ENCODE measurements at regions not wholly inside any gene's neighbourhood (a gene's known extent, or its start where the extent isn't known, plus 50 kb on each side); places are given as distances from the start of the nearest gene placed in this dataset.

DNA sequence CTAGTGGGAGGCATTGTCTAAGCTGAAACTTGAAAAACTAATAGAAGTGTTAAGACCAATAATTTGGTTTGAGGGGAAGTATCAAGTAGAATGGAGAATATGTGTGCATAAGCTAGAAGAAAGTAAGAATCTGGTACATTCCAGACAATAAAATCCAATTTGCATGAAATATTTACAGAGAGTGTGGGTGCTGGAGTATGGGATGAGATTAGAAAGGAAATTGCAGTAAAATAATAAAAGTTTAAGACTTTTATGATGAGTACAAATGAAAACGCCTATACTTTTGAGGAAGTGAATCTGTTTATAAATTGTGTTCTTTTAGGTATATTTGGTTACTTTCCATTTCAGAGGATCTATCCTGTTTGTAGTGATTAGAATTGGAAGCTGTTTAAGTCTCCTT, 165.4 kb upstream of the TNC start:
- H4K20me1 ChIP-seq (ENCODE audit: control insufficient read depth, extremely low read depth, insufficient read depth, low read length) = no peaks in the 10 kb centered on the region
- no peak overlapping the region for H3K4me2 ChIP-seq (ENCODE audit: control insufficient read depth, extremely low read depth, insufficient read depth, low read depth, low read length)
- H3K9ac ChIP-seq (ENCODE audit: control insufficient read depth, extremely low read depth, insufficient read depth, low read length) = no peak overlapping the region
- no peaks in the 10 kb centered on the region for H3K4me1 ChIP-seq (ENCODE audit: control insufficient read depth, extremely low read depth, insufficient read depth, low read length)
- no peaks in the 10 kb centered on the region for H3K79me2 ChIP-seq (ENCODE audit: control insufficient read depth, insufficient read depth, low read length)
- FAIRE-seq = no peak
- no peaks in the 10 kb centered on the region for H3K9me3 ChIP-seq (ENCODE audit: control insufficient read depth, low read depth, low read length)
- H3K36me3 ChIP-seq (ENCODE audit: control insufficient read depth in 2 of 2, extremely low read depth in 1 of 2, insufficient read depth in 2 of 2, low read length in 2 of 2) = no peaks in the 10 kb centered on the region
- dilution Hi-C loops (cut with MboI; ENCODE audit: extremely low pct_ligation_motif_present, low sequenced_read_pairs) = no loop called here
- no peak overlapping the region for H3K4me3 ChIP-seq (ENCODE audit: control insufficient read depth in 2 of 3, extremely low read depth in 1 of 3, insufficient read depth in 2 of 3, low read depth in 1 of 3, low read length in 3 of 3)
- H3K27me3 ChIP-seq (ENCODE audit: control insufficient read depth, extremely low read depth, insufficient read depth, low read length) = no peaks in the 10 kb centered on the region
- no peak for TF ChIP-seq EZH2 (IDR thresholded peaks at IDR 0.05; ENCODE audit: low read length)
- TF ChIP-seq, protein P1, sequence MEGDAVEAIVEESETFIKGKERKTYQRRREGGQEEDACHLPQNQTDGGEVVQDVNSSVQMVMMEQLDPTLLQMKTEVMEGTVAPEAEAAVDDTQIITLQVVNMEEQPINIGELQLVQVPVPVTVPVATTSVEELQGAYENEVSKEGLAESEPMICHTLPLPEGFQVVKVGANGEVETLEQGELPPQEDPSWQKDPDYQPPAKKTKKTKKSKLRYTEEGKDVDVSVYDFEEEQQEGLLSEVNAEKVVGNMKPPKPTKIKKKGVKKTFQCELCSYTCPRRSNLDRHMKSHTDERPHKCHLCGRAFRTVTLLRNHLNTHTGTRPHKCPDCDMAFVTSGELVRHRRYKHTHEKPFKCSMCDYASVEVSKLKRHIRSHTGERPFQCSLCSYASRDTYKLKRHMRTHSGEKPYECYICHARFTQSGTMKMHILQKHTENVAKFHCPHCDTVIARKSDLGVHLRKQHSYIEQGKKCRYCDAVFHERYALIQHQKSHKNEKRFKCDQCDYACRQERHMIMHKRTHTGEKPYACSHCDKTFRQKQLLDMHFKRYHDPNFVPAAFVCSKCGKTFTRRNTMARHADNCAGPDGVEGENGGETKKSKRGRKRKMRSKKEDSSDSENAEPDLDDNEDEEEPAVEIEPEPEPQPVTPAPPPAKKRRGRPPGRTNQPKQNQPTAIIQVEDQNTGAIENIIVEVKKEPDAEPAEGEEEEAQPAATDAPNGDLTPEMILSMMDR (optimal IDR thresholded peaks at IDR 0.05 in 1 of 3, IDR thresholded peaks at IDR 0.05 in 1 of 3, conservative IDR thresholded peaks at IDR 0.05 in 1 of 3; ENCODE audit: extremely low read depth in 1 of 3, insufficient read depth in 2 of 3, low read length in 3 of 3) = no peak
- H2AFZ ChIP-seq (ENCODE audit: control insufficient read depth, low read length) = no peak overlapping the region
- H3K9me1 ChIP-seq (ENCODE audit: control insufficient read depth, extremely low read depth, insufficient read depth, low read length) = no peaks in the 10 kb centered on the region
- H3K27ac ChIP-seq (ENCODE audit: control insufficient read depth, insufficient read depth, low read length) = no peak overlapping the region
- DNase-seq (ENCODE audit: low read depth, low spot score) = no peak

DNA sequence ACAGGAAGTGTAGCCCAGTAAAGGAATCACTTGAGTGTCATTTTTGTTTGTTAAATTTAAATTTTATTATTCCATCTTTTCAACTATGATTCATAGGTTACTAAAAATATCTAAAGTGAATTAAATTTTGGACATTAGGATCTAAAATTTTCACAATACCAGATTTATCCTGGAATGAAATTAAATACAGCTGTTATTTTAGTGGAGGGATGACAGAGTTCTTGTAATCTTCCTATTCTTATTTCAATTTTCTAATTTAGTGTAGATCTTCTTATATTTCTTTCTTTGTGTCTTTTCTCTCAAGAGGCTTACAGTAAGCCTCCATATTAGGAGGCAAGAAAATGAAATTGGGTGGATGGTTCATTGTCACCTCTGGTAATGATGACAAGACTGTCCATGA, 167.9 kb upstream of the TNC start:
- Histone ChIP-seq H3K79me2 (ENCODE audit: control insufficient read depth, insufficient read depth, low read length) (no peaks in the 10 kb centered on the region), H3K9me3 (ENCODE audit: control insufficient read depth, low read depth, low read length) (no peaks in the 10 kb centered on the region), H4K20me1 (ENCODE audit: control insufficient read depth, extremely low read depth, insufficient read depth, low read length) (no peaks in the 10 kb centered on the region), H3K4me2 (ENCODE audit: control insufficient read depth, extremely low read depth, insufficient read depth, low read depth, low read length) (no peak overlapping the region), H3K36me3 (ENCODE audit: control insufficient read depth in 2 of 2, extremely low read depth in 1 of 2, insufficient read depth in 2 of 2, low read length in 2 of 2) (no peaks in the 10 kb centered on the region), H3K9me1 (ENCODE audit: control insufficient read depth, extremely low read depth, insufficient read depth, low read length) (no peaks in the 10 kb centered on the region), H3K4me3 (ENCODE audit: control insufficient read depth in 2 of 3, extremely low read depth in 1 of 3, insufficient read depth in 2 of 3, low read depth in 1 of 3, low read length in 3 of 3) (no peak overlapping the region), H3K27me3 (ENCODE audit: control insufficient read depth, extremely low read depth, insufficient read depth, low read length) (no peaks in the 10 kb centered on the region), H2AFZ (ENCODE audit: control insufficient read depth, low read length) (no peak overlapping the region), H3K4me1 (ENCODE audit: control insufficient read depth, extremely low read depth, insufficient read depth, low read length) (no peaks in the 10 kb centered on the region), H3K9ac (ENCODE audit: control insufficient read depth, extremely low read depth, insufficient read depth, low read length) (no peak overlapping the region), H3K27ac (ENCODE audit: control insufficient read depth, insufficient read depth, low read length) (no peak overlapping the region)
- no peak for TF ChIP-seq EZH2 (IDR thresholded peaks at IDR 0.05; ENCODE audit: low read length)
- TF ChIP-seq, protein P1 (optimal IDR thresholded peaks at IDR 0.05 in 1 of 3, IDR thresholded peaks at IDR 0.05 in 1 of 3, conservative IDR thresholded peaks at IDR 0.05 in 1 of 3; ENCODE audit: extremely low read depth in 1 of 3, insufficient read depth in 2 of 3, low read length in 3 of 3) = no peak
- dilution Hi-C loops (cut with MboI; ENCODE audit: extremely low pct_ligation_motif_present, low sequenced_read_pairs) = no loop called here
- DNase-seq (ENCODE audit: low read depth, low spot score) (no peak), FAIRE-seq (no peak)
